Peyer's patch (tissue), 4 donors: ENCODE measurements at regions not wholly inside any gene's neighbourhood (a gene's known extent, or its start where the extent isn't known, plus 50 kb on each side); places are given as distances from the start of the nearest gene placed in this dataset.

ENCODE experiments used
- DNase-seq, 3 donors: peaks; one replicate each; pipeline ENCODE4 v3.0.0-alpha.2; 2017 to 2019
- H3K27ac ChIP-seq, 4 donors: fragments of 200-600 bp; sonication (generic); one replicate each; pipeline ENCODE4 v1.5.1; 2016 to 2019
- H3K27me3 ChIP-seq, 2 donors: fragments of 200-600 bp; sonication (generic); one replicate each; pipeline ENCODE4 v1.5.1; 2019
- H3K36me3 ChIP-seq, 3 donors: fragments of 200-600 bp; sonication (generic); one replicate each; pipeline ENCODE4 v1.5.1; 2016 to 2019
- H3K4me1 ChIP-seq, 4 donors: fragments of 200-600 bp; sonication (generic); one replicate each; pipeline ENCODE4 v1.5.1; 2016 to 2019
- H3K4me3 ChIP-seq, 4 donors: fragments of 200-600 bp; sonication (generic); 1 replicate in 3 of 4; 2 replicates in 1 of 4; pipeline ENCODE4 v1.5.1; 2016 to 2019; ENCODE audit warnings: mild to moderate bottlenecking in 1 of 4
- H3K9me3 ChIP-seq, 4 donors: fragments of 200-600 bp; sonication (generic); one replicate each; pipeline ENCODE4 v1.5.1; 2016 to 2019; ENCODE audit warnings: mild to moderate bottlenecking in 1 of 4
- POLR2A ChIP-seq, 2 donors: fragments of 450-650 bp; IDR thresholded peaks; one replicate each; pipeline ENCODE4 v1.5.1; 2017; ENCODE audit warnings: antibody characterized with exemption in 2 of 2, mild to moderate bottlenecking in 2 of 2, moderate library complexity in 2 of 2
- TF ChIP-seq, protein P1 (sequence below), 6 experiments: fragments of 450-650 bp in 4 of 6; fragments of 200-600 bp in 2 of 6; sonication (generic) in 1 of 6; IDR thresholded peaks; one replicate each; pipeline ENCODE4 v1.5.1; 2017 to 2019; ENCODE audit warnings: antibody characterized with exemption in 6 of 6, mild to moderate bottlenecking in 3 of 6, moderate library complexity in 1 of 6

DNA sequence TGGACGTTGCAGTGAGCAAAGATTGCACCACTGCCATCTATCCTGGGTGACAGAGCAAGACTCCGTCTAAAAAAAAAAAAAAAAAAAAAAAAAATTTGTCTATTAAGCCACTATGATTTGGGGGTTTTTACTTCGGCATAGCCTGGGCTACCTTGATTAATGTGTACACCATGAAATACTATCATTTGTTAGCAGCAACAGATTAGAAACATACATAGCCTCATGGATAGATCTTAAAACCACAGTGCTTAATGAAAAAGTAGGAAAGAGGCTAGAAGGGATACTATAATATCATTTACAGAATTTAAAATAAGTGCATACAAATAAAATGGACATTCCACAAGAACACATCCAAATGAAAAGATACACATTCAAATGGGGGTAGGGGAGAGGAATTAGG is 77.3 kb upstream of the IL6 start:
- Histone ChIP-seq H3K36me3 (no peaks in the 10 kb centered on the region), H3K4me1 (no peaks in the 10 kb centered on the region), H3K4me3 (no peak overlapping the region), H3K27me3 (no peaks in the 10 kb centered on the region), H3K27ac (no peak overlapping the region), H3K9me3 (peaks cover 0 to 12% (median 5%) of the 10 kb centered on the region in 4 donors)
- TF ChIP-seq POLR2A (IDR thresholded peaks at IDR 0.05): no peak
- TF ChIP-seq, protein P1, sequence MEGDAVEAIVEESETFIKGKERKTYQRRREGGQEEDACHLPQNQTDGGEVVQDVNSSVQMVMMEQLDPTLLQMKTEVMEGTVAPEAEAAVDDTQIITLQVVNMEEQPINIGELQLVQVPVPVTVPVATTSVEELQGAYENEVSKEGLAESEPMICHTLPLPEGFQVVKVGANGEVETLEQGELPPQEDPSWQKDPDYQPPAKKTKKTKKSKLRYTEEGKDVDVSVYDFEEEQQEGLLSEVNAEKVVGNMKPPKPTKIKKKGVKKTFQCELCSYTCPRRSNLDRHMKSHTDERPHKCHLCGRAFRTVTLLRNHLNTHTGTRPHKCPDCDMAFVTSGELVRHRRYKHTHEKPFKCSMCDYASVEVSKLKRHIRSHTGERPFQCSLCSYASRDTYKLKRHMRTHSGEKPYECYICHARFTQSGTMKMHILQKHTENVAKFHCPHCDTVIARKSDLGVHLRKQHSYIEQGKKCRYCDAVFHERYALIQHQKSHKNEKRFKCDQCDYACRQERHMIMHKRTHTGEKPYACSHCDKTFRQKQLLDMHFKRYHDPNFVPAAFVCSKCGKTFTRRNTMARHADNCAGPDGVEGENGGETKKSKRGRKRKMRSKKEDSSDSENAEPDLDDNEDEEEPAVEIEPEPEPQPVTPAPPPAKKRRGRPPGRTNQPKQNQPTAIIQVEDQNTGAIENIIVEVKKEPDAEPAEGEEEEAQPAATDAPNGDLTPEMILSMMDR (IDR thresholded peaks at IDR 0.05): no peak
- DNase-seq: no peak

GRCh38 chr7:22647451-22648257 is 79.3 kb upstream of the IL6 start:
- peaks cover 0 to 16% (median 5%) of the 10 kb centered on the region in 4 donors for H3K9me3 ChIP-seq
- no peak for DNase-seq
- TF ChIP-seq POLR2A (IDR thresholded peaks at IDR 0.05): no peak
- TF ChIP-seq, protein P1 (IDR thresholded peaks at IDR 0.05): no peak
- no peaks in the 10 kb centered on the region for H3K36me3 ChIP-seq
- H3K4me3 ChIP-seq: no peak overlapping the region
- no peak overlapping the region for H3K27ac ChIP-seq
- no peaks in the 10 kb centered on the region for H3K27me3 ChIP-seq
- no peaks in the 10 kb centered on the region for H3K4me1 ChIP-seq

DNA sequence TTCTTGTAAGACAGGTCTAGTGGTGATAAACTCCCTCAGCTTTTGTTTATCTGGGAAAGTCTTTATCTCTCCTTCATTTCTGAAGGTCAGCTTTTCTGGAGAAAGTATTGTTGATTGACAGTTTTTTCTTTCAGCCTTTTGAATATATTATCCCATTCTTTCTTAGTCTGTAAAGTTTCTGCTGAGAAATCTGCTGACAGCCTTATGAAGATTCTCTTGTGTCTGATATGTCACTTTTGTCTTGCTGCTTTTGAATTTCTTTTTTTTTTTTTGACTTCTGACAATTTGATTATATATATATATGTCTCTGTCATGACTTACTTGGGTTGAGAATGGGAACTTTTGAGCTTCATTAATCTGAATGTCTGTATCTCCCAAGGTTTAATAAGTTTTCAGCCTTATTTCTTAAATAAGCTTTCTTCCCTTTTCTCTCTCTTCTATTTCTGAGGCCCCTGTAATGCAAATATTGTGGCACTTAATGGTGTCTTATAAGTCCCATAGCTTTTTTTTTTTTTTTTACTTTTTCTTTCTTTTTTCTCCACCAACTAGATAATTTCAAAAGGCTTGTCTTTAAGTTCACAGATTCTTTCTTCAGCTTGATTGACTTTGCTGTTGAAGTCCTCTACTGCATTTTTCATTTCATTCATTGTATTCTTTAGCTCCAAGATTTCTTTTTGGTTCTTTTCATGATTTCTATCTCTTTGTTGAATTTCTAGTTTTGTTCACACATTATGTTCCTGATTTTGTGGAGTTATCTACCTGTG is 81.4 kb upstream of the IL6 start:
- peaks cover 0 to 16% (median 5%) of the 10 kb centered on the region in 4 donors for H3K9me3 ChIP-seq
- no peaks in the 10 kb centered on the region for H3K4me1 ChIP-seq
- no peaks in the 10 kb centered on the region for H3K36me3 ChIP-seq
- H3K27me3 ChIP-seq: no peaks in the 10 kb centered on the region
- H3K4me3 ChIP-seq: no peak overlapping the region
- H3K27ac ChIP-seq: no peak overlapping the region
- no peak for DNase-seq
- no peak for TF ChIP-seq POLR2A (IDR thresholded peaks at IDR 0.05)
- TF ChIP-seq, protein P1 (IDR thresholded peaks at IDR 0.05): no peak

DNA sequence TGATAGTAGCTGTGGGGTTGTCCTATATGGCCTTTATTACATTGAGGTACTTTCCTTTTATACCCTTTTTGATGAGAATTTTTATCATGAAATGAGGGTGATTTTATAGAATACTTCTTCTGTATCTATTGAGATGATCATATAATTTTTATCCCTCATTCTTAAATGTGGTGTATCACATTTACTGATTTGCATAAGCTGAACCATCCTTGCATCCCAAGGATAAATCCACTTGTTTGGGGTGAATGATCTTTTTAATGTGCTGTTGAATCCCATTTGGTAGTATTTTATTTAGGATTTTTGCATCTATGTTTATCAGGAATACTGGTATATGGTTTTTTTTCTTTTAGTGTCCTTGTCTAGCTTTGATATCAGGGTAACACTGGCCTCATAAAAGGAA is 84.5 kb upstream of the IL6 start:
- no peaks in the 10 kb centered on the region for H3K4me1 ChIP-seq
- H3K27ac ChIP-seq: no peak overlapping the region
- no peaks in the 10 kb centered on the region for H3K36me3 ChIP-seq
- DNase-seq: no peak
- H3K9me3 ChIP-seq: peaks cover 0 to 16% (median 5%) of the 10 kb centered on the region in 4 donors
- no peaks in the 10 kb centered on the region for H3K27me3 ChIP-seq
- TF ChIP-seq, protein P1 (IDR thresholded peaks at IDR 0.05): no peak
- TF ChIP-seq POLR2A (IDR thresholded peaks at IDR 0.05): no peak
- H3K4me3 ChIP-seq: no peak overlapping the region

- DNase-seq: no peak
- Histone ChIP-seq H3K4me1 (no peaks in the 10 kb centered on the region), H3K27me3 (no peaks in the 10 kb centered on the region), H3K36me3 (no peaks in the 10 kb centered on the region), H3K9me3 (peaks cover 0 to 4% (median 0%) of the 10 kb centered on the region in 4 donors), H3K4me3 (no peak overlapping the region), H3K27ac (no peak overlapping the region)
- TF ChIP-seq, protein P1 (IDR thresholded peaks at IDR 0.05): no peak
- no peak for TF ChIP-seq POLR2A (IDR thresholded peaks at IDR 0.05)
These were observed 86.7 kb upstream of the IL6 start for GRCh38 chr7:22640269-22640668.
